HG02623 (cell line): ENCODE measurements at regions not wholly inside any gene's neighbourhood (a gene's known extent, or its start where the extent isn't known, plus 50 kb on each side); places are given as distances from the start of the nearest gene placed in this dataset.

ENCODE experiments used
- ATAC-seq: cut with Tn5 transposase; IDR thresholded peaks from one replicate; pipeline ENCODE4 v1.9.1; 2021; ENCODE audit warnings: moderate library complexity; ENCODE audit not compliant: unreplicated experiment

DNA sequence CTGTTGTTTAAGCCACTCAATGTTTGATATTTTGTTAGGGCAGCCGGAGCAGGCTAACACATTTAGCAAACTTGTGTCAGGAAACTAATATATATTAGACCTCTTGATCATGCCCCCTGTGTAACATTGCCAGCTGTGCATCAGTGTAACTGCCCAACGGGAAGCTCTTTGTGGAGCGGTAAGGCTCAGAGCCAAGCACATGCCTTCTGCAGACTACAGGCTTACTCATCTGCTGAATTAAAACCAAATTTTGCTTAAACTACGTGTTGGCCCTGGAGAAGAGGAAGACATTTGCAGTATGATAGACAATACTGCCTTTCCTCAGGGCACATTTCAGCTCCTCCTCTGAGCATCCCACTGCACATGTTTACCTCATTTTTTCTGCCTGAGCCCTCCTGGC lies 50.5 kb upstream of the KCNMB2 start:
- no peak for ATAC-seq
